GM21723 (cell line): ENCODE measurements at regions not wholly inside any gene's neighbourhood (a gene's known extent, or its start where the extent isn't known, plus 50 kb on each side); places are given as distances from the start of the nearest gene placed in this dataset.
"Not testable (repeated sequence)": the region's sequence is repeated elsewhere in the genome, so short reads cannot be mapped to it uniquely, and the experiment has no call there.

Source experiments
- ATAC-seq: cut with Tn5 transposase; IDR thresholded peaks from one replicate; pipeline ENCODE4 v1.9.1; 2021; ENCODE audit warnings: mild to moderate bottlenecking, moderate library complexity; ENCODE audit not compliant: unreplicated experiment

DNA sequence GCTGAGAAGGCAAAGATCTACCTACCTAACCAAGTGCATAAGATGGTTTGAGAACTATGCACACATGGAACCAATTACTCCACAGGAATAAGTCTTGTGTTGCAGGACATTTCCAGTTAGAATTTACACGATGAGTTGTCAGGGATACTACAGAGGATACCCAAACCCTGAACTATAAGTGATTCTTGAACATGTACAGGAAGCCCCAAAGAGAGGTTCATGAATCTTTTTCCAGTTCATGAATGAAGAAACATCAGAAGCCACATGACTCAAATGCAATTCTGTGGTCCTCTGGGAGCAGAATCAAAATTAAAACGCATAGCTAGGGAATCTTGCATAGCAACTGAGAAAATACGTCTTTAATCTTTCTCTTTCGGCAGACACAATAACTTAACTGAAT, 114.1 kb upstream of the LMCD1 start:
- ATAC-seq = no peak

DNA sequence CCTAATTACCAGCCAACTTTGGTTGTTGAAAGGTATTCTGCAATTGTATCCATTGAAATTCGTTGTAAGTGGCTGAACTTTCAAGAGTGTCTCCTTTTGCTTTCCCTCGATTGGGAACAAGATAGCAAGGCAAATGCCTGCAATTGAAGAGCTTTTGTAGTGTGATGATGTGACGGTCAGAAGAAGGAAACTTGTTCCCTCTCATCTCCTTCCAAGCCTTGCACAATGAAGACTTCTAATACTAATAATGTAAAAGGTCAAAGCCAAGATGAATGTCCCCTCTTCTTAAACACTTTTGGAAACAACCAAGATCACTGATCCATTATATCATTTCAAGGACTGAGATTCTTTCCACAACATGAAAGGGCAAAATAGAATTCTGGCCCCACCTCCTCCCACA, 101.9 kb upstream of the LMCD1 start:
- ATAC-seq = no peak

DNA sequence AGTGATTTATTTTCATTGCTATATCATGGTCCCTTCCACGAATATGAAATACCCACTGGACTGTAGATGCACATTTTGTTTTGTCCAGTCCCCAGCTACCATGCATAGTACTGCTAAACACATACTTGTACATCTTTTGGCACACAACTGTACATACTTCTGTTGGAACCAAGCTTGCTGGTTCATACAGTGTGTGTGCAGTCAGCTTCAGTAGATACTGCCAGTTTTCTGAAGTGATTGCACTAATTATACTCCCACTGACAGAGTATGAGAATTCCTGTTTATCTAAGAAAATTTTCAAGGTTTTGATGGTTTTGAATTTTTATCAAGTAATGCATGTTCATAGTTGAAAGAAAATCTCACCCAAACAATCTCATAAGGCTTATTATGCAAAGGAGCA, 100.7 kb upstream of the LMCD1 start:
- no peak for ATAC-seq

DNA sequence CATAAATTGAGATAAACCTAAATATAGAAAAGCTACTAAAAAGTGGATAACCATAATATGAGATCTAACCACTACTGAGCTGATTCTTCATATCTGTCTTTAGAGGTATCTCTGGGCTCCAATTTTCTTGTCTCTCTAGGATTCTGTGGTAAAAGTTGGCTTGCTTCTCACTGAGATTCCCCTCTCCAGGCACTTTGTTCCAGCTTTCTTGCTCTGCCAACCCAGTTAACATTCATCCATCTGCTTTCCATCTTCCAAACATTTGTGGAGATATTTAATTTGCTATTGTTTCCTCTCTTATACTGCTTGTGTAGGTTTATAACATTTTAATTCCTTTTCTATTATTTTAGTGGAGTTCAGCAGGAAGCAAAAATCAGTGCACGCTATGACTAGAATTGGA, 97.6 kb upstream of the LMCD1 start:
- ATAC-seq = no peak

DNA sequence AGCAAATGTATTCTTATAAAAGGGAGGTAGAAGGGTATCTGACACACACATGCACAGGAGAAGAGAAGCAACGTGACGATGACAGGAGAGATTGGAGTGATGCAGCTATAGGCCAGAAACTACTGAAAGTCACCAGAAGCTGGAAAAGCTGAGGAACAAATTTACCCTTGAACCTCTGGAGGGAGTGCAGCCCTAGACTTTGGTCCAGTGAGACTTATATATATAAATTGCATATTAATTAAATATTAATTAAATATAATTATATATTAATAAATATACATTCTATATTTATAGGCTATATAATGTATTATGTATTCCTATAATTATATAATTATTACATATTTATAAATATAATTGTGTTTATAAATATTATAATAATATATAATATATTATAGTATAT, 96.5 kb upstream of the LMCD1 start:
- no peak for ATAC-seq

DNA sequence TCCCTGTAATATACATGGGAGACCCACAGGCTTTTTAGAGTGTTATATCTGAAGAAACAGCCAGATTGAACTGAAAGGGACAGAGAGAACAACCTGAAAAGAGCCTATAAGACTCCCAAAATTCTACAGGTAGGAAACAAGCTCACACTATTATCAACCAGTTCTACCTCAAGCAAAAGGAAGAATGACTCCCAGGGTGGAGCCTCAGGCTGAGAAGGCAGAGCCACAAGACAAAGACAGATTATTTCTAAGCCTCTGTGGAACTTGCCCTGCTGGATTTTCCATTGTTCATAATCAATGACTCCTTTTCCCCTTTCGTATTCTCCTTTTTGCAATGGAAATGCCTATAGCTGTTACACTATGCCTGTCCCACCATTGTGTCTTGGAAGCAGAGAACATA, 95.1 kb upstream of the LMCD1 start:
- ATAC-seq = no peak

DNA sequence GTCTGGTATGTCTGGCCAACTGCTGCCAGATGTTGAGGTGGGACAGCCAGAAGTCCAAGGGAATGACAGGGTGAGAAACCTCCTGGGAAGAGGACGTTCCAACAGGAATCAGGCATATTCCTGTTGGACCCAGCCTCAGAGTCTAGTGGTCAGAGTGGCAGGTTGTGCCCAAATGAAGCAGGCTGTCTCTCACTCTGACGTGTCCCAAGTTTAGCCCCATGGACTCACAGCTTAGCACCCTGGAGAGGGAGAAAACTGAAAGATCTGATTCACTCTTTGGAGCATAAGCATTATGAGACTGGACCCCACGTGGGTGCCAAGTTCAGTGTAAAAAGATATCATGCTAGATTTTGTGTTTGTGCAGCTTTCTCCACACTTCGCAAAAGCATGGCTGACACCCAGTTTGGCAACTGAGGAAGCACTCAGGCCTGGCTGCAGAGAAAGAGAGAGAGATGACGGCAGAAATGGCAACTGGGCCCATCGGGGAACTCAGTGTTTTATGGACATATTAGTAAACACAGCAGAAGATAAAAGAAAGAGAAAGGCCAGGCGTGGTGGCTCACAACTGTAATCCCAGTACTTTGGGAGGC, 88.2 kb upstream of the LMCD1 start:
- ATAC-seq = no peak

DNA sequence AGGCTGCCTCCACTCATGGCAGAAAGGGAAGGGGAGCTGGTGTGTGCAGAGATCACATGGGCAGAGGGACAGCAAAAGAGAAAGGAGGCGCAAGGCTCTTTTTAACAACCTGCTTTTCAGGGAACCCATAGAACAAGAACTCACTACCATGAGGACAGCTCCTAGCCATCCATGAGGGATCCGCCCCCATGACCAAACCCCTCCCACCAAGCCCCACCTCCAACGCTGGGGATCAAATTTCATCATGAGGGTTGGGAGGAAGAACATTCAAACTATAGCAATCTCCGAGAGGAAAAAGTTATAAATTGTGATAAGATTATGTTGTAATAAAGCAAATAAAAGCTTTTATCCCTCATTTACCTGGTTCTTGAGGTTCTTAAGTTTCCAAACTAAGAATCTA, 84.7 kb upstream of the LMCD1 start:
- no peak for ATAC-seq

DNA sequence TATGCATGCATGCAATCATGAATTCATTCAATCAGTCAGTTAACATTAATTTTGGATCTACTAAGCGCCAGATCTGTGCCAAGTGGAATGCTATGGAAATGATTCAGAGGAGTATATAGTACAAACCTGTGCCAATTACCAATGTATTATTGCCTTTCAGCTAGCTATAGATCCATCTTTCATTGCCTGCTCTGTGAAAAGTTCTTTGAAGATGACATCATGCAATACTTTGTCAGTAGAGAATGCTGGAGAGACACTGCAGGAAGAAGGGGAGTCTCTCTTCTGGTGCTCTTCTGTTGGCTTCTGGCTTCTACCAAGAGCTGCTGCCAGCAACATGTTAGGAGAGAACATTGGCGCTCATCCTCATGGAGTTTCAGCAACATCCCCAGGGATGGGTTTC, 81.0 kb upstream of the LMCD1 start:
- no peak for ATAC-seq

DNA sequence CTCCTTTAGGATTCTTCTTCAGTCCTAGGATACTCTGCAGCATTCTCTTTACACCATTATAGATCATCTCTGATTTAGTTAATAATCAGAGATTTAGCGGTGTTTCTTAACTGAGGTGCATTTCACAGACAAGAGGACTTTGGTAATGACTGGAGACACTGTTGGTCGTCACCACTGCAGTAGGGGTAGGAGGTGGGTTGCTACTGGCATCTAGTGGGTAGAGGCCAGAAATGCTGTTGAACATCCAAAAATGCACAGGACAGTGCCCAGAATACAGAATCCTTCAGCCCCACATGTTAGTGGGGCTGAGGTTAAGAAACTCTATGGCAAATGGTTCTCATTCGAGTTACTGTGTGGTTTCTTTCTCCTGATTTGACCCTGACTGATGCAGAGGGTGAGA, 80.4 kb upstream of the LMCD1 start:
- no peak for ATAC-seq

DNA sequence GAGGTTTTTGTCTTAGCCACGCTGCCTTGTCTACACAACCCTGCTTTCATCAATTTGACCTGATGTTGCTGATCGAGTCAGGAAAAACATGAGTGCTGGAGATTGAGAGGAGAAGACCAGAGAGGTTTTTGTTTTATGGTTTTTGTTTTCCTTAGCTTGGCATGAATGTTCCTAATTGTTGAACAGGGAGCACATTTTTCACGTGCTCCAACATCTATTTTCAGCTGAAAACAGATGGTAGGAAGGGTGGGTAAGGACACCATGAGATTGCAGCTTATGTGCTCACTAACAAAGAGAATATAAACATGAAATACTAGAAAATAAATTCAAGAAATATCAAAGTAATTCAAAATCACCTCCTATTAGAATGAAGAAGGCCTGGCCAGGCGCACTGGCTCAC, 79.9 kb upstream of the LMCD1 start:
- ATAC-seq = no peak

DNA sequence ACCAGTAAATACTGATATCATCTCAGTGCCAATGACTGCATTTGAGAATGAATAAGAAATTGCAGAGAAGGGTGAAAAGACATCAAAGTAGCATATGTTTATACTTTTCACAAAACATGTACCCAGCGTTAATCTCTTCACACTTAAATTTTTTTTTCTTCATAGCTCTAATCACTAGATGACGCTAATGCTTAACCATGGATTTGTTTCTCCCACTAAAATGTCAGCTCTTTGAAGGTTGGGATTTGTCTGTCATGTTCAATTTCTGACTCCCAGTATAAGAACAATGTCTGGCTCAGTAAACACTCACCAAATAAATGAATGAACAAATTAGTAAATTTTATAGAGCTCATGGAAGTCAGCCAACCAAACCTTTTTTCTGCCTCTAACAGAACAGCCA, 78.3 kb upstream of the LMCD1 start:
- no peak for ATAC-seq

DNA sequence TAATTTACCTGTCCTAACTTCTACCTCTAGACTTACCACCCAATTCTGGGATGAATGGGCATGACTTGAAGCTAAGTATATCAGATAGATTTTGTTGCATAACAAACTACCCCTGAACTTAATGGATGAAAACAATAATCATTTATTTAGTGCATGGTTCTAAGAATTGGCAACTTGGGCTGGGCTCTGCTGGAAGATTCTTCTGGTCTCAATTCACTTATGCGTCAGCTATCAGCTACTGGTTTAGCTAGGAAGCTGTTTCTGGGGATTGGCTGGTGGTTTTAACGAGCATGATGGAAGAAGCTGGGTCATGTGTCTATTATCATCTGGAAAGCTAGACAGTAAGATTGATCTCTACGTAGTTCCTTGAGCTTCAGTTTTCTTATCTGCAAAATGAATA, 77.3 kb upstream of the LMCD1 start:
- ATAC-seq = no peak

DNA sequence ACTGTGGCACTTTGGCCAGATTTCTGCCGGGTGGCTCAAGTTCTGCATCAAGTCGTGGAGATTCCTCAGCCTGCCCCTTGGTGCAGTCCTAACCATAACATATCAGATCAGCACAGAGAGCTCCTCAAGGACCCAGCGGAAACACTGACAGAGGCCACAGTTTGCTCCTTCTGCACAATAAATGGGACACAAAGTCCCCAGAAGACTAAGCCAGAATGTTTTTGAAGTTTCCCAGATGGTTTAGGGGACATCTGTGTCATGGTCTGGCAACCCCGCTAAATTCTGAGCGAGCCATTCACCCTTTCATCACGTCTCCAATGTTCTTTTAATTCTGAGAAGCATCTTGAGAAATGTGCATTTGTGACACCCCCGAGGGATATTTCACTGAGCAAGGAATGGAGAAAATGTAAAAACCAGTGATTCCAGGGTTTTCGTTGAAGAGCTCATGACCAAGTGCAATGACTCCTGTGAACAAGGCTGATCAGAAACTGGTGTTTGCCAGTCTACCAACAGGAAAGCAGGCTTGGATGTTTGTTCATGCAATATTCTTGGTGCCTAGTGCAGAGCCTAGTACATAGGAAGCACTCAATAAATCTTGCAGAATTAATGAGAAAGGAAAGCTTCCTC, 64.8 kb upstream of the LMCD1 start:
- no peak for ATAC-seq

DNA sequence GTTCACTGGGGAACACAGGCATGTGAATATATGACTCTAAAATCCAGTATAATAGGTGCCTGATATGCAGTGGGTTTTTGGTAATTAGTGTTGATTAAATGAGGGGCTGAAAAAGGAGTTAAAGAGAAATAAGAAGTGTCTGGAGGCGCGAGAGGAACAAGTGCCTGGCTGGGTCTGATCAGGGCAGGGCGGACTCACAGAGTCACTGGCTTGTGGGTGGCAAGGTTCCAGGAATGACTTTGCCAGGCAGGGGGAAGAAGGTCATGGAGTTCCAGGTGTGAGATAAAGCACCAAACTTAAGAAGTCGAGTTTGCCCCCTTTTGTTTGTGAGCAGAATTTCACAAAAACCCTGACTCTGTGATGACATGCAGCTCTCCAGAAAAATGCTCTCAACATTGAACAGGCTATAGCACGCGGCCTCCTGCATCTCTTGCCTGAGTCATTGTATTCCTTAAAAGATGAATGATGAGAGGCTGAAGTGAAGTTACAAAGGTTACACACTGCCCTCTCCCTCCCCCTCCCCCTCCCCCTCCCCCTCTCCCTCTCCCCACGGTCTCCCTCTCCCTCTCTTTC, 63.0 kb upstream of the LMCD1 start:
- ATAC-seq = no peak

DNA sequence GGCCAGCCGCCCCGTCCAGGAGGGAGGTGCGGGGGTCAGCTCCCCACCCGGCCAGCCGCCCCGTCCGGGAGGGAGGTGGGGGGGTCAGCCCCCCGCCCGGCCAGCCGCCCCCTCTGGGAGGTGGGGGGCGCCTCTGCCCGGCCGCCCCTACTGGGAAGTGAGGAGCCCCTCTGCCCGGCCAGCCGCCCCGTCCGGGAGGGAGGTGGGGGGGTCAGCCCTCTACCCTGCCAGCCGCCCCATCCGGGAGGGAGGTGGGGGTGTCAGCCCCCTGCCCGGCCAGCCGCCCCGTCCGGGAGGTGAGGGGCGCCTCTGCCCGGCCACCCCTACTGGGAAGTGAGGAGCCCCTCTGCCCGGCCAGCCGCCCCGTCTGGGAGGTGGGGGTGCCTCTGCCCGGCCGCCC, 61.5 kb upstream of the LMCD1 start:
- not testable (repeated sequence) for ATAC-seq

DNA sequence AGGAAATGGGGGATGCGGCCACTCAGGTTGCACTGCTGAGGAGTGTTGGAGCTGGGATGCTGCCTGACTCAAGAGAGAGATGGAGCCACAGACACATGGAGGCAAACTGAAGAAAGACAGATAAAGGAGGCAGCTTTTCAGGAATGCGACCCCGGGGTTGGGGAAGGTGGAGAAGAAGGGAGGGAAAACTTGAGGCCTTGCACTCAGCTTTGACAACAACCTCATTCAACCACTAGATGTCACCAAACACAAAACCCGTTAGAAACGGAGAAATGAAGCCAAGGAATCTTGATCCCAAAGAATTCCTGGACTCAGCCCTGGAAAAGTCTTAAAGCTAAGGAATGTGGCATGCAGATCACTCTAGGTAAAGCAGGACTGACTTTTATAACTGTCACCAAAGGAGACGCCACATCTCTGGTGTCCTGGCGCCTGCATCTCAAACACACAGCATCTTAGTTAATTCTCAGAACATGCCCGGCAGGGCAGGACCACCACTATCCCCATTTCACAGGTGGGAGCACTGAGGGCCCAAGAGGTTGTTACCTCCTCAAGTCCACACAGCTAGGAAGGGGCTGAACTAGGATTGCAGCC, 59.6 kb upstream of the LMCD1 start:
- ATAC-seq = no peak

DNA sequence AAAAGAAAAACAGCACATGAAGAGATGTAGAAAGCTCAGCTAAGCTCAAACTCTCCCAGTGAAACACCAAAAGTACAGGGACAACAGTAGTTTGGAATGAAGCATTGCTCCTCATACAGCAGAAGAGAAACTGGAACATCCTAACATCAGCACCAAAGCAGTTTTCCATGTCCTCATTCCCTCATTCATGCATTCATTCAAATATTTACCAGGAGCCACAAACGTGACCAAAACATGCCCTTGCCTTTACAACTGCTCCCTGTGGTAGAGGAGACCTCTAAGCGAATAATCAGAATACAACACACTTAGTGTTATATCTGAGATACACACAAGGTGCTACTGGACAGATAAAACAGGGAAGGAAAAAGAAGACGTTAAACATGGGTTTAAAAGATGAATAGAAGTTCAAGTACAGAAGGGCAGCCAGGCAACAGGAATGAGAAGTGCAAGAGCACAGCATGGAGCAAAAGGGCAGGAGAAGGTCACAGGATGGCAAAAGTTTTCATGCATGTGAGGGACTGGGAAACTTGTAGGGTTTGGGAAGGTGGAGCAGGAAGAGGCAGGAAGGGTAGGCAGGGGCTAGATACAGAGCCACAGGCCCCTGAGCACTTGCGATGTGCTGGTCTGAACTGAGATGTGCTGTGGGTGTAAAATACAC, 58.5 kb upstream of the LMCD1 start:
- ATAC-seq = no peak

DNA sequence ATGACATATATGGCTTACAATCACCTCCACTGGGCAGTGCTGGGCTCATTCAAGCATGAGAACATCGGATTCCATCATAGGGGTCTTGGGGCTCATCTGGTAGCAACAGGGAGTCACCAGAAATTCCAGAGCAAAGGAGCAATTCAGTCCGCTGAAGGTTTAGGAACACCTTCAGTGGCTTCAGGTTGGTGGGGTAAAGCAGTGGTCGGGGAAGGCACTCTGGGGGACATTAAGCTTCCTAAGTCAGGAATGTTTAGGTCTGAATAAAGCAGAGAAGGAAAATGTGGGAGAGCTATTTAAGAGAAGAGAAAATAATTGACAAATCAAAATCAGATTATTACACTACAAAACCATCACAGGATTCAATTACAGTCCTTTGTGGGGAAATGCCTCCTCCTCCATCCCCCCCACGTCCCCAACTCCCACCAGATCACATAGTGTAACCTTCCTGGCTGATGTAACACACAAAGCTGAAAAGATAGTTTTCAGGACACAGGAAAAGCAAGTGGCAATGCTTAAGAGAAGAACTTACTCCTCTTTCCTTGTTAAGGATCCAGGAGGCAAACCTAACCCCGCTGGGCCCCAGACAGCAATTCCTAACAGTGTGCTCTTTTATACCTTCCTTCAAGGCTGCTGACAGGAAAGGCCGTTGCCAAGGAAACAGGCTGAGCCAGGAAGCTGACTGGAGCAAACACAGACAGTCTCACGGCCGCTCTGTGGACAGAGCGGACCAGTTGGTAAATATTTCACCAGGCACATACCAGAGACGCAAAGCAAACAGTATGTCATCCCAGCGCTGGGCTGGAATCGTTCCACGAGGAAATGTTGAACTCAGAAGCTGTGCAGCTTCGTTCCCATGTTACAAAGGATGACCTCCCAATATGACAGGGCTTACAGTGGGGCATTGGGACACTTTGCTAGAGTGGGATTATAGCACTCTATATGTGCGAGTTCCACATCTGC, 57.5 kb upstream of the LMCD1 start:
- ATAC-seq = no peak

DNA sequence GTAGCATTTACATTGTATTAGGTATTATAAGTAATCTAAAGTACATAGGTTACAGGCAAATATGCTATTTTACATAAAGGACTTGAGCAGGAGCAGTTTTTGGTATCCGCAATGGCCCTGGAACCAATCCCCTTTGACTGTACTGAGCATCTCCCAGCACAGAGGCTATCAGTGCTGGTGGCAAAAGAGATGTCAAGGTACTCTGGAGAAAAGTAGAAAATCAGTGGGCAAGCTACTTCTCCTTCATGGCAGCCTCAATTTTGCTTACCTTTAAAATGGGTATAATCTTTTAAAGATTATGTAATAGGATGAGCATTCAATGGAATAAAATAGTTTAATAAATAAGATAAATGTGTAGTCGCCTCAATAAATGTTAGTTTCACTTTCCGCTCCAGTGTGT, 56.7 kb upstream of the LMCD1 start:
- ATAC-seq = no peak

DNA sequence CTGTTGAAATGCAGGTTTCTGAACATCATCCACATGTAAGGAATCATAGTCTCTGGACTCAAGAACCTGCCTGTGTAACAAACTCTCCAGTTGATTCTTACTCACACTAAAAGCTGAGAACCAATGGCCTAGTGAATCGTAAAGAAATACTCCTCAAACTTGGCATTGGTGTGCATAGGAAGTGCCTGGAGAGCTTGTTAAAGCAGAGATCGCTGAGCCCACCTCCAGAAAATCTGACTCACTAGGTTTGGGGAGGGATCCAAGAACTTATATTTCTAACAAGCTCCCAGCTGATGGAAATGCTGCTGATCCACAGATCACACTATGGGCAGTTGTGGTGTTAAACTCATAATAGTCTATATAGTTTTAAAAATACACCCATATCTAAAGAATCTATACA, 55.8 kb upstream of the LMCD1 start:
- ATAC-seq = no peak
